ENCODE measurements at regions not wholly inside any gene's neighbourhood (a gene's known extent, or its start where the extent isn't known, plus 50 kb on each side); places are given as distances from the start of the nearest gene placed in this dataset.

DNA sequence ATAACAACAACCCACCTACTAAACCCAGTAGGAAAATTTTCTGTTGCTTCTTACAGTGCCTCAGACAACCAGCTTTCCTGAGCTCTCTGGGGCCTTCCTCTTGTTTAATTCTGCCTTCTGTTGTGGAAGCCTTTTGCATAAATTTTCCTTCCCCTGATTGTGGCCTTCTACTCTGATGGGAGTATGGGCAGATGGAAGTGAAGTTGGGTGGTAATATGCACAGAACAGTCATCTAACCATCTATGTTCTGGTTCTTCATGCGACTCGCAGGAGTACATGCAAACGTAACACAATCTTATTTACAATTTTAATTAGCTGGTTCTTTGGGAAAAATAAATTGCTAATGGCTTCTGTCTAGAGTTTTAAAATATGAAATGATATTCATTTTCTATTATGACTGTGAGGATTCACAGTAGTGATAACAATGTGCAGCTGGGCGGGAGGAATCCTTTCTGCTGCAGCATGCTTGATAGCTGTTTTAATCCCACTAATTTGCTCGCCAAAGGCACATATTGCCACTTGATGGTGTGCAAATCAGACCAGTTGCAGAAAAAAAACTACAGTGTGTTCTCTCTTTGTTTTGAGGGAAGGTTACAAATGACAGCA, 311.5 kb upstream of the ROPN1 start:
- Histone ChIP-seq H3K27me3 (replicated peaks; ENCODE audit: insufficient read depth, low read length) (no peaks in the 10 kb centered on the region), H3K4me3 (ENCODE audit: low read length) (no peak overlapping the region), H3K79me2 (ENCODE audit: low read length) (no peaks in the 10 kb centered on the region), H2AFZ (ENCODE audit: low read length) (no peak overlapping the region), H3K9ac (ENCODE audit: low read length) (no peak overlapping the region), H4K20me1 (ENCODE audit: insufficient read depth, low read length) (no peaks in the 10 kb centered on the region), H3K27ac (ENCODE audit: low read length) (no peak overlapping the region), H3F3A (ENCODE audit: insufficient read depth, low read length) (no peaks in the 10 kb centered on the region), H3K9me2 (replicated peaks; ENCODE audit: insufficient read depth, low read length) (no peaks in the 10 kb centered on the region), H3K36me3 (replicated peaks; ENCODE audit: insufficient read depth, low read length) (no peaks in the 10 kb centered on the region), H3K9me3 (replicated peaks; ENCODE audit: insufficient read depth, low read length) (no peaks in the 10 kb centered on the region), H3K4me1 (ENCODE audit: low read length) (no peaks in the 10 kb centered on the region), H3K4me2 (ENCODE audit: low read depth, low read length) (no peak overlapping the region)
- TF ChIP-seq EZH2 (optimal IDR thresholded peaks at IDR 0.05; ENCODE audit: low read depth, low read length) (no peak), EZH2phosphoT487 (IDR thresholded peaks at IDR 0.05; ENCODE audit: low read length) (no peak)
- TF ChIP-seq, protein P1, sequence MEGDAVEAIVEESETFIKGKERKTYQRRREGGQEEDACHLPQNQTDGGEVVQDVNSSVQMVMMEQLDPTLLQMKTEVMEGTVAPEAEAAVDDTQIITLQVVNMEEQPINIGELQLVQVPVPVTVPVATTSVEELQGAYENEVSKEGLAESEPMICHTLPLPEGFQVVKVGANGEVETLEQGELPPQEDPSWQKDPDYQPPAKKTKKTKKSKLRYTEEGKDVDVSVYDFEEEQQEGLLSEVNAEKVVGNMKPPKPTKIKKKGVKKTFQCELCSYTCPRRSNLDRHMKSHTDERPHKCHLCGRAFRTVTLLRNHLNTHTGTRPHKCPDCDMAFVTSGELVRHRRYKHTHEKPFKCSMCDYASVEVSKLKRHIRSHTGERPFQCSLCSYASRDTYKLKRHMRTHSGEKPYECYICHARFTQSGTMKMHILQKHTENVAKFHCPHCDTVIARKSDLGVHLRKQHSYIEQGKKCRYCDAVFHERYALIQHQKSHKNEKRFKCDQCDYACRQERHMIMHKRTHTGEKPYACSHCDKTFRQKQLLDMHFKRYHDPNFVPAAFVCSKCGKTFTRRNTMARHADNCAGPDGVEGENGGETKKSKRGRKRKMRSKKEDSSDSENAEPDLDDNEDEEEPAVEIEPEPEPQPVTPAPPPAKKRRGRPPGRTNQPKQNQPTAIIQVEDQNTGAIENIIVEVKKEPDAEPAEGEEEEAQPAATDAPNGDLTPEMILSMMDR (IDR thresholded peaks at IDR 0.05; ENCODE audit: low read length), result no peak
- DNase-seq, result no peak

DNA sequence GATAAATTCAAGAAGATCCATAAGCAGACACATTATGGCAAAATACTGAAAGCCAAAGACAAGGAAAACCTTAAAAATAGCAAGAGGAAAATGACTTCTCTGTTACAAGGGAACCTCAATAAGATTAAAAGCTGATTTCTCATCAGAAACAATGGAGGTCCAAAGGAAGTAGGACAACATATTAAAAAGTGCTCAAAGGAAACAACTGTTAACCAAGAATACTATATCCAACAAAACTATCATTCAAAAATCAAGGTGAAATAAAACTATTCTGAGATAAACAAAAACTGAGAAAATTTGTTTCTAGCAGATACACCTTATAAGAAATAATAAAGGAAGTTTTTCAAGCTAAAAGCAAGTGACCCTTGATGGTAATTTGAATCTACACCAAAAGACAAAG, 314.7 kb upstream of the ROPN1 start:
- H3K27ac ChIP-seq (ENCODE audit: low read length), result no peak overlapping the region
- no peaks in the 10 kb centered on the region for H3K79me2 ChIP-seq (ENCODE audit: low read length)
- no peak overlapping the region for H3K4me2 ChIP-seq (ENCODE audit: low read depth, low read length)
- H4K20me1 ChIP-seq (ENCODE audit: insufficient read depth, low read length), result no peaks in the 10 kb centered on the region
- no peak overlapping the region for H2AFZ ChIP-seq (ENCODE audit: low read length)
- DNase-seq, result no peak
- H3K4me1 ChIP-seq (ENCODE audit: low read length), result no peaks in the 10 kb centered on the region
- no peaks in the 10 kb centered on the region for H3K27me3 ChIP-seq (replicated peaks; ENCODE audit: insufficient read depth, low read length)
- H3K4me3 ChIP-seq (ENCODE audit: low read length), result no peak overlapping the region
- no peaks in the 10 kb centered on the region for H3F3A ChIP-seq (ENCODE audit: insufficient read depth, low read length)
- no peaks in the 10 kb centered on the region for H3K9me3 ChIP-seq (replicated peaks; ENCODE audit: insufficient read depth, low read length)
- H3K36me3 ChIP-seq (replicated peaks; ENCODE audit: insufficient read depth, low read length), result no peaks in the 10 kb centered on the region
- no peaks in the 10 kb centered on the region for H3K9me2 ChIP-seq (replicated peaks; ENCODE audit: insufficient read depth, low read length)
- TF ChIP-seq EZH2phosphoT487 (IDR thresholded peaks at IDR 0.05; ENCODE audit: low read length) (no peak), EZH2 (optimal IDR thresholded peaks at IDR 0.05; ENCODE audit: low read depth, low read length) (no peak)
- TF ChIP-seq, protein P1 (IDR thresholded peaks at IDR 0.05; ENCODE audit: low read length), result no peak
- H3K9ac ChIP-seq (ENCODE audit: low read length), result no peak overlapping the region

DNA sequence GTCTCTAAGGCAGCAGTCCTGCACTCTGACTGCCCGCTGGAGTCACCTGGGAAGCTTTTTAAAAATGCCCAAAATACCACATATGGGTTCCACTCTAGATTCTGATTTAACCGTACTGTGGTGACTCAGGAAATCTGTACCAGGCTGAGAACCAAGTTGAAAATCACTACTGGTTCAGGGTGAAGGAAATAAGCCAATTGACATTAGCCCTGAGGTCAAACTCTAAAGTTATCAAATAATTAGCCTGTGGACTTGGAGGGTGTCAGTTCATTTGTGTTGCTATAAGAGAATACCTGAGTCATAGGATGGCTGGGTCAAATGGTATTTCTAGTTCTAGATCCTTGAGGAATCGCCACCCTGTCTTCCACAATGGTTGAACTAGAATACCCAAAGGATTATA, 321.7 kb upstream of the ROPN1 start:
- Histone ChIP-seq H3K79me2 (ENCODE audit: low read length) (no peaks in the 10 kb centered on the region), H3K4me1 (ENCODE audit: low read length) (no peaks in the 10 kb centered on the region), H2AFZ (ENCODE audit: low read length) (no peak overlapping the region), H3K9ac (ENCODE audit: low read length) (no peak overlapping the region), H3F3A (ENCODE audit: insufficient read depth, low read length) (no peaks in the 10 kb centered on the region), H3K4me2 (ENCODE audit: low read depth, low read length) (no peak overlapping the region), H3K36me3 (replicated peaks; ENCODE audit: insufficient read depth, low read length) (no peaks in the 10 kb centered on the region), H3K27me3 (replicated peaks; ENCODE audit: insufficient read depth, low read length) (no peaks in the 10 kb centered on the region), H3K9me3 (replicated peaks; ENCODE audit: insufficient read depth, low read length) (no peaks in the 10 kb centered on the region), H3K9me2 (replicated peaks; ENCODE audit: insufficient read depth, low read length) (no peaks in the 10 kb centered on the region), H4K20me1 (ENCODE audit: insufficient read depth, low read length) (no peaks in the 10 kb centered on the region), H3K27ac (ENCODE audit: low read length) (no peak overlapping the region), H3K4me3 (ENCODE audit: low read length) (no peak overlapping the region)
- TF ChIP-seq, protein P1 (IDR thresholded peaks at IDR 0.05; ENCODE audit: low read length), result no peak
- no peak for TF ChIP-seq EZH2 (optimal IDR thresholded peaks at IDR 0.05; ENCODE audit: low read depth, low read length)
- no peak for DNase-seq
